ENCODE measurements at regions not wholly inside any gene's neighbourhood (a gene's known extent, or its start where the extent isn't known, plus 50 kb on each side); places are given as distances from the start of the nearest gene placed in this dataset.

- no peak for DNase-seq (ENCODE audit: low read depth in 4 of 4, low spot score in 3 of 4)
Measured at GRCh38 chr17:45676695-45677094, 107.4 kb upstream of the CRHR1 start.

GRCh38 chr17:45677770-45678169 is 106.3 kb upstream of the CRHR1 start:
- no peak for DNase-seq (ENCODE audit: low read depth in 4 of 4, low spot score in 3 of 4)

GRCh38 chr17:45679426-45679825 is 104.7 kb upstream of the CRHR1 start:
- no peak for DNase-seq (ENCODE audit: low read depth in 4 of 4, low spot score in 3 of 4)

- DNase-seq (ENCODE audit: low read depth in 4 of 4, low spot score in 3 of 4): no peak
Measured at GRCh38 chr17:45680360-45680759, 103.8 kb upstream of the CRHR1 start.

- no peak for DNase-seq (ENCODE audit: low read depth in 4 of 4, low spot score in 3 of 4)
Measured at GRCh38 chr17:45681706-45682105, 102.4 kb upstream of the CRHR1 start.

GRCh38 chr17:45686250-45686649 is 97.9 kb upstream of the CRHR1 start:
- DNase-seq (ENCODE audit: low read depth in 4 of 4, low spot score in 3 of 4): no peak

GRCh38 chr17:45687594-45687993 is 96.5 kb upstream of the CRHR1 start:
- no peak for DNase-seq (ENCODE audit: low read depth in 4 of 4, low spot score in 3 of 4)

GRCh38 chr17:45688353-45688752 is 95.8 kb upstream of the CRHR1 start:
- no peak for DNase-seq (ENCODE audit: low read depth in 4 of 4, low spot score in 3 of 4)

GRCh38 chr17:45688820-45689219 is 95.3 kb upstream of the CRHR1 start:
- DNase-seq (ENCODE audit: low read depth in 4 of 4, low spot score in 3 of 4): no peak

GRCh38 chr17:45689451-45689850 is 94.7 kb upstream of the CRHR1 start:
- DNase-seq (ENCODE audit: low read depth in 4 of 4, low spot score in 3 of 4): no peak

GRCh38 chr17:45690625-45691275 is 93.4 kb upstream of the CRHR1 start:
- DNase-seq (ENCODE audit: low read depth in 4 of 4, low spot score in 3 of 4): no peak

- DNase-seq (ENCODE audit: low read depth in 4 of 4, low spot score in 3 of 4): no peak
Measured at GRCh38 chr17:45692661-45693060, 91.5 kb upstream of the CRHR1 start.

- DNase-seq (ENCODE audit: low read depth in 4 of 4, low spot score in 3 of 4): no peak
Measured at GRCh38 chr17:45693792-45694191, 90.3 kb upstream of the CRHR1 start.

- DNase-seq (ENCODE audit: low read depth in 4 of 4, low spot score in 3 of 4): no peak
Measured at GRCh38 chr17:45696442-45696841, 87.7 kb upstream of the CRHR1 start.

- DNase-seq (ENCODE audit: low read depth in 4 of 4, low spot score in 3 of 4): no peak
Measured at GRCh38 chr17:45697076-45697475, 87.0 kb upstream of the CRHR1 start.

- no peak for DNase-seq (ENCODE audit: low read depth in 4 of 4, low spot score in 3 of 4)
Measured at GRCh38 chr17:45700171-45701090, 83.7 kb upstream of the CRHR1 start.

- DNase-seq (ENCODE audit: low read depth in 4 of 4, low spot score in 3 of 4): peak; percentile 4 to 42 (median 32)
Measured at GRCh38 chr17:45702666-45703266, 81.4 kb upstream of the CRHR1 start.

GRCh38 chr17:45703348-45703747 is 80.8 kb upstream of the CRHR1 start:
- no peak for DNase-seq (ENCODE audit: low read depth in 4 of 4, low spot score in 3 of 4)

GRCh38 chr17:45703806-45704205 is 80.3 kb upstream of the CRHR1 start:
- DNase-seq (ENCODE audit: low read depth in 4 of 4, low spot score in 3 of 4): no peak

GRCh38 chr17:45704251-45704650 is 79.9 kb upstream of the CRHR1 start:
- no peak for DNase-seq (ENCODE audit: low read depth in 4 of 4, low spot score in 3 of 4)

- no peak for DNase-seq (ENCODE audit: low read depth in 4 of 4, low spot score in 3 of 4)
Measured at GRCh38 chr17:45705123-45706009, 78.8 kb upstream of the CRHR1 start.
